ENCODE measurements at regions not wholly inside any gene's neighbourhood (a gene's known extent, or its start where the extent isn't known, plus 50 kb on each side); places are given as distances from the start of the nearest gene placed in this dataset.

- no peak for TF ChIP-seq CTCF (IDR thresholded peaks at IDR 0.05)
- no peak for TF ChIP-seq POLR2A (IDR thresholded peaks at IDR 0.05)
Measured at GRCh38 chr17:79223953-79224352, 149.3 kb downstream of the ENGASE start.
